ENCODE measurements at regions not wholly inside any gene's neighbourhood (a gene's known extent, or its start where the extent isn't known, plus 50 kb on each side); places are given as distances from the start of the nearest gene placed in this dataset.

DNA sequence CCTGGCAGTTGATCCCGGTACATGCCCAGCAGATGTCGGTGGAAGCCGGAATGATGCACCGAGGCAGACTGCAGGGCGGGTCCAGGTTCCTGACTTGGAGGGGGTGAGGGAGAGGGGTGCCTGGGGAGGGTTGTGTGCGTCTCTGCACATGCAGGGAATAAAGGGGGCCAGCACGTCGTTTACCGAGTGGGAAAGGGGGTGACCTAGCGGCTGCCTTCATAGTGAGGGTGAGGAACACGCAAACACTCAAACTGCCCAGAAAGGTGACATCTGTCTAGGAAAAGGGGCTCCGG is 801.7 kb downstream of the TBC1D22A start:
- H3K4me1 ChIP-seq (ENCODE audit: control insufficient read depth, insufficient read depth, low read length, poor library complexity, severe bottlenecking) = no peaks in the 10 kb centered on the region

GRCh38 chr22:47563406-47564157 is 801.1 kb downstream of the TBC1D22A start:
- Histone ChIP-seq H3K27ac (ENCODE audit: insufficient read depth, low read length, poor library complexity, severe bottlenecking) (no peak overlapping the region), H3K27me3 (replicated peaks; ENCODE audit: control insufficient read depth, insufficient read depth, low read length, poor library complexity, severe bottlenecking) (no peaks in the 10 kb centered on the region), H3K36me3 (ENCODE audit: control insufficient read depth, insufficient read depth, low read length) (no peaks in the 10 kb centered on the region), H3K4me1 (ENCODE audit: control insufficient read depth, insufficient read depth, low read length, poor library complexity, severe bottlenecking) (no peaks in the 10 kb centered on the region), H3K4me3 (ENCODE audit: insufficient read depth, low read depth, low read length, poor library complexity, severe bottlenecking) (no peak overlapping the region), H3K9me3 (ENCODE audit: control insufficient read depth, low read length) (no peaks in the 10 kb centered on the region)
- no peak for DNase-seq

More for the DNA sequence above, 801.7 kb downstream of the TBC1D22A start:
- H3K9me3 ChIP-seq (ENCODE audit: control insufficient read depth, low read length) = no peaks in the 10 kb centered on the region
- H3K27ac ChIP-seq (ENCODE audit: insufficient read depth, low read length, poor library complexity, severe bottlenecking) = no peak overlapping the region
- no peak overlapping the region for H3K4me3 ChIP-seq (ENCODE audit: insufficient read depth, low read depth, low read length, poor library complexity, severe bottlenecking)
- H3K36me3 ChIP-seq (ENCODE audit: control insufficient read depth, insufficient read depth, low read length) = no peaks in the 10 kb centered on the region
- H3K27me3 ChIP-seq (replicated peaks; ENCODE audit: control insufficient read depth, insufficient read depth, low read length, poor library complexity, severe bottlenecking) = no peaks in the 10 kb centered on the region
- DNase-seq = no peak

GRCh38 chr22:47561766-47562165 is 799.3 kb downstream of the TBC1D22A start:
- Histone ChIP-seq H3K27me3 (replicated peaks; ENCODE audit: control insufficient read depth, insufficient read depth, low read length, poor library complexity, severe bottlenecking) (no peaks in the 10 kb centered on the region), H3K9me3 (ENCODE audit: control insufficient read depth, low read length) (no peaks in the 10 kb centered on the region), H3K4me3 (ENCODE audit: insufficient read depth, low read depth, low read length, poor library complexity, severe bottlenecking) (no peak overlapping the region), H3K4me1 (ENCODE audit: control insufficient read depth, insufficient read depth, low read length, poor library complexity, severe bottlenecking) (no peaks in the 10 kb centered on the region), H3K27ac (ENCODE audit: insufficient read depth, low read length, poor library complexity, severe bottlenecking) (no peak overlapping the region), H3K36me3 (ENCODE audit: control insufficient read depth, insufficient read depth, low read length) (no peaks in the 10 kb centered on the region)
- DNase-seq = no peak

GRCh38 chr22:47561115-47561675 is 798.7 kb downstream of the TBC1D22A start:
- DNase-seq = no peak
- no peak overlapping the region for H3K4me3 ChIP-seq (ENCODE audit: insufficient read depth, low read depth, low read length, poor library complexity, severe bottlenecking)
- no peak overlapping the region for H3K27ac ChIP-seq (ENCODE audit: insufficient read depth, low read length, poor library complexity, severe bottlenecking)
- H3K36me3 ChIP-seq (ENCODE audit: control insufficient read depth, insufficient read depth, low read length) = no peaks in the 10 kb centered on the region
- no peaks in the 10 kb centered on the region for H3K9me3 ChIP-seq (ENCODE audit: control insufficient read depth, low read length)
- H3K27me3 ChIP-seq (replicated peaks; ENCODE audit: control insufficient read depth, insufficient read depth, low read length, poor library complexity, severe bottlenecking) = no peaks in the 10 kb centered on the region
- no peaks in the 10 kb centered on the region for H3K4me1 ChIP-seq (ENCODE audit: control insufficient read depth, insufficient read depth, low read length, poor library complexity, severe bottlenecking)

DNA sequence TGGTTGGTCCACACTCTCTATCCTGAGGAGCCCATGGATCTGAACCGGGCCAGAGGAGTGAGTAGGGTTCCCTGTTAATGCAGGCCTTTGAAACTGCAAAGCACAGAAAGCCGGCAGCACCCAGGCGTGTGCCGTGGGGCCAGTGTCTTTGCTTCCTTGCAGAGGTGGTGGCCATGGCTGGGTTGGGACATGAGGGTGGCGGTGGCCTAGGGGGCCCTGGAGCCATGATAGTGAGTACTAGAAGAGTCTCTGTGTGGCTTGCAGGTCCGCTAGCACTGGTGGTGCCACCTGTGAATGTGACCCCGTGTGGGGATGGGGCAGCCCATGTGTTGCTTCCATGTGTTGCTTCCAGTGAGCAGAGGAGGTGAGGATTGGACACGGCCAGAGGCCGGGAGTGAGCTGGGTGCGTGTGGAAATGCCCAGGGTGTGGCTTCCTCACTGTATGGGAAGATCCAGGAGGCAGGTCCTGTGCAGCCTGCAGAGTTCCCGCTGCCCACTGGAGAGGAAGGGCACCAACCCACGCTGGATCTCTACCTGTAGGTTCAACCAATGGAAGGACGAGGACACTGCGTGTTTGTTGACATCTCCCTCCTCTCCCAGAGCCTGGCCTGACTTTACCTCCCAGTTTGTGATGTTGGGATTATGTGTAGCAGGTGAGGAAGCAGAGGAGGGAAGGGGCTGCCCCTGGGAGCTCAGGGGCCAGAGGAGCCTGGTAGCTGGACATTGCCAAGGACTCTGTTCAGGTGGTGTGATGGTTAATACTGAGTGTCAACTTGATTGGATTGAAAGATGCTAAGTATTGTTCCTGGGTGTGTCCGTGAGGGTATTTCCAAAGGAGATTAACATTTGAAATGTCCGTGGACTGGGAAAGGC is 796.6 kb downstream of the TBC1D22A start:
- Histone ChIP-seq H3K27me3 (replicated peaks; ENCODE audit: control insufficient read depth, insufficient read depth, low read length, poor library complexity, severe bottlenecking) (no peaks in the 10 kb centered on the region), H3K36me3 (ENCODE audit: control insufficient read depth, insufficient read depth, low read length) (no peaks in the 10 kb centered on the region), H3K27ac (ENCODE audit: insufficient read depth, low read length, poor library complexity, severe bottlenecking) (no peak overlapping the region), H3K4me1 (ENCODE audit: control insufficient read depth, insufficient read depth, low read length, poor library complexity, severe bottlenecking) (no peaks in the 10 kb centered on the region), H3K4me3 (ENCODE audit: insufficient read depth, low read depth, low read length, poor library complexity, severe bottlenecking) (no peak overlapping the region), H3K9me3 (ENCODE audit: control insufficient read depth, low read length) (no peaks in the 10 kb centered on the region)
- DNase-seq = no peak

- no peaks in the 10 kb centered on the region for H3K9me3 ChIP-seq (ENCODE audit: control insufficient read depth, low read length)
- H3K4me3 ChIP-seq (ENCODE audit: insufficient read depth, low read depth, low read length, poor library complexity, severe bottlenecking) = no peak overlapping the region
- H3K27ac ChIP-seq (ENCODE audit: insufficient read depth, low read length, poor library complexity, severe bottlenecking) = no peak overlapping the region
- H3K4me1 ChIP-seq (ENCODE audit: control insufficient read depth, insufficient read depth, low read length, poor library complexity, severe bottlenecking) = no peaks in the 10 kb centered on the region
- H3K36me3 ChIP-seq (ENCODE audit: control insufficient read depth, insufficient read depth, low read length) = no peaks in the 10 kb centered on the region
- no peaks in the 10 kb centered on the region for H3K27me3 ChIP-seq (replicated peaks; ENCODE audit: control insufficient read depth, insufficient read depth, low read length, poor library complexity, severe bottlenecking)
- no peak for DNase-seq
Measured at GRCh38 chr22:47556473-47556872, 794.0 kb downstream of the TBC1D22A start.

GRCh38 chr22:47553436-47553835 is 791.0 kb downstream of the TBC1D22A start:
- H3K4me1 ChIP-seq (ENCODE audit: control insufficient read depth, insufficient read depth, low read length, poor library complexity, severe bottlenecking) = no peaks in the 10 kb centered on the region
- H3K27me3 ChIP-seq (replicated peaks; ENCODE audit: control insufficient read depth, insufficient read depth, low read length, poor library complexity, severe bottlenecking) = no peaks in the 10 kb centered on the region
- no peak for DNase-seq

DNA sequence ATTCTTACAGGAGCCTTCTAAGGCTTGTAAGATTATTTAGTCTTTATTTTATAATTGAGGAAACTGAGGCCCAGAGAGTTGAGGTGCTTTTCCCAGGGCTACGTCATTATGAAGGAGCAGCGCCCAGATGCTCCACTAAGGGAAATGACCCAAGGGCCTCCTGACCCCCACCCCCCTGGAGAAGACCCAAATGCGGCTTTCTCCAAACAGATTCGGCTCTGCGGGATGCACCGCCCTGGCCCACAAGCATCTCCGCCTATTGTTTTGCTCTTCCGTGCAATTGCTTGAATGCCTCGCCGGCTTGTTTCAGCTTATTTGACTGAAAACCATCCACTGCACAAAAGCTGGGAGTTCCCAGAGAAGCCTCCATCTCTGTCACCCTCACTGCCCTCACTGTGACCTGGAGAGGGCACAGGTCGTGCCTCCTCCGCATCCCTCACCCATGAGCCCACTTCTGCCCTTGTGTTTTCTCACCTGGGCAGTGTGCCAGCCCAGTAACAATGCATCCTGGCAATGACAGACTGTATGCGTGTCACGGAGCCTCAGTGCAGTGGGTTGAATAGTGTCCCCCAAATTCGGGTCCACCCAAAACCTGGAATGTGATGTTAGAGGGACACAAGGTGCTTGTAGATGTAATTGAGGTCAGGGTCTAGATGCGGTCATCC is 790.2 kb downstream of the TBC1D22A start:
- no peaks in the 10 kb centered on the region for H3K9me3 ChIP-seq (ENCODE audit: control insufficient read depth, low read length)
- H3K4me1 ChIP-seq (ENCODE audit: control insufficient read depth, insufficient read depth, low read length, poor library complexity, severe bottlenecking) = no peaks in the 10 kb centered on the region
- no peaks in the 10 kb centered on the region for H3K27me3 ChIP-seq (replicated peaks; ENCODE audit: control insufficient read depth, insufficient read depth, low read length, poor library complexity, severe bottlenecking)
- H3K36me3 ChIP-seq (ENCODE audit: control insufficient read depth, insufficient read depth, low read length) = no peaks in the 10 kb centered on the region
- no peak overlapping the region for H3K27ac ChIP-seq (ENCODE audit: insufficient read depth, low read length, poor library complexity, severe bottlenecking)
- H3K4me3 ChIP-seq (ENCODE audit: insufficient read depth, low read depth, low read length, poor library complexity, severe bottlenecking) = no peak overlapping the region
- DNase-seq = no peak

More at GRCh38 chr22:47553436-47553835, 791.0 kb downstream of the TBC1D22A start:
- Histone ChIP-seq H3K36me3 (ENCODE audit: control insufficient read depth, insufficient read depth, low read length) (no peaks in the 10 kb centered on the region), H3K4me3 (ENCODE audit: insufficient read depth, low read depth, low read length, poor library complexity, severe bottlenecking) (no peak overlapping the region), H3K27ac (ENCODE audit: insufficient read depth, low read length, poor library complexity, severe bottlenecking) (no peak overlapping the region), H3K9me3 (ENCODE audit: control insufficient read depth, low read length) (no peaks in the 10 kb centered on the region)

DNA sequence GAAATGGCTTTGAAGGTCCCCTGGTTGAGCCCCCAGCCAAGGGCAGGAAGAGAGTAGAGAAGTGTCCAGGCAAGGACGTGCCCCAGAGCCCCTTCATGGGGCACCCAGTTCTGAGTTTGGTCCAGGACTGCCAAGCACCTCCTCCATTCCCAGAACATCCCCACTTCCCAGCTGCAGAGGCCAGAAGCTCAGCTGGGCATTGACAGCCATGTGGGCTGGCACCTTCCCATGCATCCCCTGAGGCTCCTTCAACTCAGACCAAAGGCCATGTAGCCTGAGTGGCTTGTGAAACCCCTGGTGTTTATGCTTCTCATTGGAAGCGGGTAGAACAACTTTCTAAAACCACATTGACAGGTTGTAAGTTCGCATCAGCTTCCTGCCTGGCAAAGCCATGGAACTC is 789.6 kb downstream of the TBC1D22A start:
- H3K27ac ChIP-seq (ENCODE audit: insufficient read depth, low read length, poor library complexity, severe bottlenecking) = no peak overlapping the region
- H3K9me3 ChIP-seq (ENCODE audit: control insufficient read depth, low read length) = no peaks in the 10 kb centered on the region
- H3K4me1 ChIP-seq (ENCODE audit: control insufficient read depth, insufficient read depth, low read length, poor library complexity, severe bottlenecking) = no peaks in the 10 kb centered on the region
- no peak overlapping the region for H3K4me3 ChIP-seq (ENCODE audit: insufficient read depth, low read depth, low read length, poor library complexity, severe bottlenecking)
- H3K36me3 ChIP-seq (ENCODE audit: control insufficient read depth, insufficient read depth, low read length) = no peaks in the 10 kb centered on the region
- no peaks in the 10 kb centered on the region for H3K27me3 ChIP-seq (replicated peaks; ENCODE audit: control insufficient read depth, insufficient read depth, low read length, poor library complexity, severe bottlenecking)
- DNase-seq = no peak

GRCh38 chr22:47551431-47551775 is 789.0 kb downstream of the TBC1D22A start:
- Histone ChIP-seq H3K9me3 (ENCODE audit: control insufficient read depth, low read length) (no peaks in the 10 kb centered on the region), H3K27me3 (replicated peaks; ENCODE audit: control insufficient read depth, insufficient read depth, low read length, poor library complexity, severe bottlenecking) (no peaks in the 10 kb centered on the region), H3K4me1 (ENCODE audit: control insufficient read depth, insufficient read depth, low read length, poor library complexity, severe bottlenecking) (no peaks in the 10 kb centered on the region), H3K36me3 (ENCODE audit: control insufficient read depth, insufficient read depth, low read length) (no peaks in the 10 kb centered on the region), H3K4me3 (ENCODE audit: insufficient read depth, low read depth, low read length, poor library complexity, severe bottlenecking) (no peak overlapping the region), H3K27ac (ENCODE audit: insufficient read depth, low read length, poor library complexity, severe bottlenecking) (no peak overlapping the region)
- no peak for DNase-seq
